ENCODE measurements at regions not wholly inside any gene's neighbourhood (a gene's known extent, or its start where the extent isn't known, plus 50 kb on each side); places are given as distances from the start of the nearest gene placed in this dataset.
"Not testable (repeated sequence)": the region's sequence is repeated elsewhere in the genome, so short reads cannot be mapped to it uniquely, and the experiment has no call there.

- H3K9me3 ChIP-seq (ENCODE audit: insufficient read depth, low read depth, low read length) = no peaks in the 10 kb centered on the region
- no peaks in the 10 kb centered on the region for H3F3A ChIP-seq (ENCODE audit: low read depth)
- no peaks in the 10 kb centered on the region for H3K9me2 ChIP-seq (replicated peaks; ENCODE audit: low read depth, low read length)
- H4K20me1 ChIP-seq (ENCODE audit: insufficient read depth, low read length, poor library complexity, severe bottlenecking) = no peaks in the 10 kb centered on the region
- H2AFZ ChIP-seq (ENCODE audit: low read length) = no peak overlapping the region
- H3K79me2 ChIP-seq (ENCODE audit: insufficient read depth, low read length) = no peaks in the 10 kb centered on the region
- H3K36me3 ChIP-seq (ENCODE audit: insufficient read depth, low read length) = no peaks in the 10 kb centered on the region
- H3K4me1 ChIP-seq (ENCODE audit: insufficient read depth, low read length, poor library complexity, severe bottlenecking) = peaks cover 4% of the 10 kb centered on the region
- TF ChIP-seq EZH2phosphoT487 (IDR thresholded peaks at IDR 0.05; ENCODE audit: borderline replicate concordance) (no peak), CTCF (conservative IDR thresholded peaks at IDR 0.05; ENCODE audit: low read length) (no peak)
- no peaks in the 10 kb centered on the region for H3K27me3 ChIP-seq (ENCODE audit: insufficient read depth, low read length, poor library complexity, severe bottlenecking)
- H3K4me3 ChIP-seq (ENCODE audit: low read length, poor library complexity, severe bottlenecking) = no peak overlapping the region
- H3K9ac ChIP-seq (ENCODE audit: low read depth, low read length, poor library complexity, severe bottlenecking) = no peak overlapping the region
- no peak overlapping the region for H3K4me2 ChIP-seq (ENCODE audit: low read depth, low read length, poor library complexity, severe bottlenecking)
Measured at GRCh38 chr7:121529003-121529402, 132.9 kb upstream of the FAM3C start.

GRCh38 chr7:121526210-121526609 lies 130.1 kb upstream of the FAM3C start:
- H3K9me2 ChIP-seq (replicated peaks; ENCODE audit: low read depth, low read length); H3K79me2 ChIP-seq (ENCODE audit: insufficient read depth, low read length): not testable (repeated sequence)

GRCh38 chr7:121525155-121525819 lies 129.2 kb upstream of the FAM3C start:
- TF ChIP-seq EZH2phosphoT487 (IDR thresholded peaks at IDR 0.05; ENCODE audit: borderline replicate concordance) (no peak), CTCF (conservative IDR thresholded peaks at IDR 0.05; ENCODE audit: low read length) (no peak)
- Histone ChIP-seq H3K4me3 (ENCODE audit: low read length, poor library complexity, severe bottlenecking) (no peak overlapping the region), H3K9me3 (ENCODE audit: insufficient read depth, low read depth, low read length) (no peaks in the 10 kb centered on the region), H3F3A (ENCODE audit: low read depth) (no peaks in the 10 kb centered on the region), H3K4me1 (ENCODE audit: insufficient read depth, low read length, poor library complexity, severe bottlenecking) (peaks cover 4% of the 10 kb centered on the region), H3K79me2 (ENCODE audit: insufficient read depth, low read length) (no peaks in the 10 kb centered on the region), H4K20me1 (ENCODE audit: insufficient read depth, low read length, poor library complexity, severe bottlenecking) (no peaks in the 10 kb centered on the region), H2AFZ (ENCODE audit: low read length) (no peak overlapping the region), H3K36me3 (ENCODE audit: insufficient read depth, low read length) (no peaks in the 10 kb centered on the region), H3K27me3 (ENCODE audit: insufficient read depth, low read length, poor library complexity, severe bottlenecking) (no peaks in the 10 kb centered on the region), H3K4me2 (ENCODE audit: low read depth, low read length, poor library complexity, severe bottlenecking) (no peak overlapping the region), H3K9me2 (replicated peaks; ENCODE audit: low read depth, low read length) (no peaks in the 10 kb centered on the region), H3K9ac (ENCODE audit: low read depth, low read length, poor library complexity, severe bottlenecking) (no peak overlapping the region)

More at GRCh38 chr7:121526210-121526609, 130.1 kb upstream of the FAM3C start:
- not testable (repeated sequence) for H3K4me2 ChIP-seq (ENCODE audit: low read depth, low read length, poor library complexity, severe bottlenecking); H4K20me1 ChIP-seq (ENCODE audit: insufficient read depth, low read length, poor library complexity, severe bottlenecking); H3F3A ChIP-seq (ENCODE audit: low read depth); H3K36me3 ChIP-seq (ENCODE audit: insufficient read depth, low read length); H3K4me1 ChIP-seq (ENCODE audit: insufficient read depth, low read length, poor library complexity, severe bottlenecking); H3K4me3 ChIP-seq (ENCODE audit: low read length, poor library complexity, severe bottlenecking); H3K9ac ChIP-seq (ENCODE audit: low read depth, low read length, poor library complexity, severe bottlenecking); H2AFZ ChIP-seq (ENCODE audit: low read length); H3K27me3 ChIP-seq (ENCODE audit: insufficient read depth, low read length, poor library complexity, severe bottlenecking); H3K9me3 ChIP-seq (ENCODE audit: insufficient read depth, low read depth, low read length)

All from Loucy (cell line).